B cell (primary cell): ENCODE measurements at regions not wholly inside any gene's neighbourhood (a gene's known extent, or its start where the extent isn't known, plus 50 kb on each side); places are given as distances from the start of the nearest gene placed in this dataset.

Experiments used
- CTCF ChIP-seq: fragments of 200-600 bp; IDR thresholded peaks from one replicate; pipeline ENCODE4 v1.8.0; 2022; ENCODE audit warnings: antibody characterized with exemption, mild to moderate bottlenecking
- EZH2 ChIP-seq: IDR thresholded peaks from 2 replicates; pipeline ENCODE4 v1.6.1; 2012; ENCODE audit warnings: borderline replicate concordance, low read depth, mild to moderate bottlenecking, moderate library complexity, low read length; ENCODE audit not compliant: insufficient read depth, poor library complexity, severe bottlenecking

GRCh38 chr1:175254190-175254589 lies 61.6 kb upstream of the KIAA0040 start:
- no peak for TF ChIP-seq CTCF
- TF ChIP-seq EZH2 = no peak
